Endodermal cell (in vitro differentiated cells): ENCODE measurements at regions not wholly inside any gene's neighbourhood (a gene's known extent, or its start where the extent isn't known, plus 50 kb on each side); places are given as distances from the start of the nearest gene placed in this dataset.
A peak's percentile ranks its signal among the peaks of the same experiment; 100 is the strongest.

Experiments used
- DNase-seq: peaks from one replicate; pipeline ENCODE4 v3.0.0-alpha.2; 2017
- H3K27ac ChIP-seq: 2 replicates; pipeline ENCODE4 v1.5.1; 2013; ENCODE audit warnings: mild to moderate bottlenecking, low read depth, low read length, moderate library complexity
- H3K27me3 ChIP-seq: 2 replicates; pipeline ENCODE4 v1.6.1; 2013; ENCODE audit warnings: mild to moderate bottlenecking, low read length, moderate library complexity; ENCODE audit not compliant: insufficient read depth, control insufficient read depth, poor library complexity, severe bottlenecking
- H3K36me3 ChIP-seq: 2 replicates; pipeline ENCODE4 v1.7.0; 2013; ENCODE audit warnings: mild to moderate bottlenecking, low read length, moderate library complexity; ENCODE audit not compliant: control insufficient read depth, insufficient read depth
- H3K4me1 ChIP-seq: one replicate; pipeline ENCODE4 v1.7.0; 2013; ENCODE audit warnings: low read length; ENCODE audit not compliant: control insufficient read depth, insufficient read depth
- H3K4me3 ChIP-seq: 2 replicates; pipeline ENCODE4 v1.5.1; 2013; ENCODE audit warnings: mild to moderate bottlenecking, low read length, moderate library complexity
- H3K9ac ChIP-seq: 2 replicates; pipeline ENCODE4 v1.6.1; 2013; ENCODE audit warnings: mild to moderate bottlenecking, low read length, moderate library complexity; ENCODE audit not compliant: poor library complexity, severe bottlenecking; ENCODE audit errors: extremely low read depth
- H3K9me3 ChIP-seq: 2 replicates; pipeline ENCODE4 v1.6.1; 2013; ENCODE audit warnings: mild to moderate bottlenecking, low read length, moderate library complexity; ENCODE audit not compliant: control insufficient read depth
- H3K27ac Mint-ChIP-seq: 2 replicates; pipeline ENCODE4 v1.8.0; 2020; ENCODE audit warnings: mixed read lengths
- H3K27me3 Mint-ChIP-seq: 2 replicates; pipeline ENCODE4 v1.8.0; 2021; ENCODE audit warnings: mild to moderate bottlenecking, mixed read lengths; ENCODE audit not compliant: insufficient read depth
- H3K36me3 Mint-ChIP-seq: 2 replicates; pipeline ENCODE4 v1.8.0; 2020; ENCODE audit warnings: low read depth, mixed read lengths
- H3K4me1 Mint-ChIP-seq: 2 replicates; pipeline ENCODE4 v1.8.0; 2020; ENCODE audit warnings: mixed read lengths
- H3K4me3 Mint-ChIP-seq: 2 replicates; pipeline ENCODE4 v1.8.0; 2020; ENCODE audit warnings: mild to moderate bottlenecking, moderate library complexity, mixed read lengths
- H3K9me3 Mint-ChIP-seq: 2 replicates; pipeline ENCODE4 v1.8.0; 2020; ENCODE audit warnings: mild to moderate bottlenecking, mixed read lengths
- WGBS, 2 experiments: methylation state at CpG; one replicate each; pipeline versions ENCODE4 v1.1.5 to v1.1.7; 2013; ENCODE audit warnings: missing lambda C conversion rate in 2 of 2, mixed read lengths in 1 of 2; ENCODE audit not compliant: insufficient coverage in 1 of 2, insufficient read length in 1 of 2; 5-methylcytosine and 5-hydroxymethylcytosine counted together
- TF ChIP-seq, protein P1 (sequence below): fragments of 200-600 bp; sonication (generic); conservative IDR thresholded peaks from 2 replicates; pipeline ENCODE4 v1.5.0; 2021; ENCODE audit warnings: antibody characterized with exemption, mild to moderate bottlenecking

DNA sequence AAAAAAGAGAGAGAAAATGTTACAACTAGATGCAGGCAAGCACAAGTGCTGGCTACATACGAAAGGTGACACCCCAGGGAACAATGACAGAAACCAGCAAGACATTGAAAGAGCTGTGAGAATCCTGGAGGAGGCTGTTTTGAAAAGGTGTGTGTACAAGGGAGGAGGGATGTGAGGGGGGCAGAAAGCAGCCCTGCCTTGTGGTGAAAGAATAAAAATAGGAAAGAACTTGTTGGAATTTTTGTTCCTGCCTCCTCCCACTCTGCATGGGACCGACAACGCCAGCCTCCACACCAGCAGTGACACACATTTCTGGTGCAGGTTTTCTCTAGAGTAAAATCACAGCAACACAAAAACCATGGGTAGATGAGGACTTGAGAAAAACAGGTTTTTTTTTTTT is 1258.6 kb downstream of the PCDH9 start:
- Histone ChIP-seq H3K36me3 (no peaks in the 10 kb centered on the region), H3K27me3 (no peaks in the 10 kb centered on the region), H3K4me1 (no peaks in the 10 kb centered on the region), H3K27ac (no peak overlapping the region), H3K9ac (no peak overlapping the region), H3K9me3 (no peaks in the 10 kb centered on the region), H3K4me3 (no peak overlapping the region)
- TF ChIP-seq, protein P1, sequence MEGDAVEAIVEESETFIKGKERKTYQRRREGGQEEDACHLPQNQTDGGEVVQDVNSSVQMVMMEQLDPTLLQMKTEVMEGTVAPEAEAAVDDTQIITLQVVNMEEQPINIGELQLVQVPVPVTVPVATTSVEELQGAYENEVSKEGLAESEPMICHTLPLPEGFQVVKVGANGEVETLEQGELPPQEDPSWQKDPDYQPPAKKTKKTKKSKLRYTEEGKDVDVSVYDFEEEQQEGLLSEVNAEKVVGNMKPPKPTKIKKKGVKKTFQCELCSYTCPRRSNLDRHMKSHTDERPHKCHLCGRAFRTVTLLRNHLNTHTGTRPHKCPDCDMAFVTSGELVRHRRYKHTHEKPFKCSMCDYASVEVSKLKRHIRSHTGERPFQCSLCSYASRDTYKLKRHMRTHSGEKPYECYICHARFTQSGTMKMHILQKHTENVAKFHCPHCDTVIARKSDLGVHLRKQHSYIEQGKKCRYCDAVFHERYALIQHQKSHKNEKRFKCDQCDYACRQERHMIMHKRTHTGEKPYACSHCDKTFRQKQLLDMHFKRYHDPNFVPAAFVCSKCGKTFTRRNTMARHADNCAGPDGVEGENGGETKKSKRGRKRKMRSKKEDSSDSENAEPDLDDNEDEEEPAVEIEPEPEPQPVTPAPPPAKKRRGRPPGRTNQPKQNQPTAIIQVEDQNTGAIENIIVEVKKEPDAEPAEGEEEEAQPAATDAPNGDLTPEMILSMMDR, result no peak
- peaks cover 11% of the 10 kb centered on the region for H3K9me3 Mint-ChIP-seq
- no peaks in the 10 kb centered on the region for H3K36me3 Mint-ChIP-seq
- H3K4me1 Mint-ChIP-seq, result no peaks in the 10 kb centered on the region
- WGBS, 2 experiments, result 43 to 61% methylated on average over 1 to 3 of the region's 3 CpGs
- no peak overlapping the region for H3K4me3 Mint-ChIP-seq
- no peaks in the 10 kb centered on the region for H3K27me3 Mint-ChIP-seq
- H3K27ac Mint-ChIP-seq, result no peak overlapping the region
- DNase-seq, result peak; percentile 69

DNA sequence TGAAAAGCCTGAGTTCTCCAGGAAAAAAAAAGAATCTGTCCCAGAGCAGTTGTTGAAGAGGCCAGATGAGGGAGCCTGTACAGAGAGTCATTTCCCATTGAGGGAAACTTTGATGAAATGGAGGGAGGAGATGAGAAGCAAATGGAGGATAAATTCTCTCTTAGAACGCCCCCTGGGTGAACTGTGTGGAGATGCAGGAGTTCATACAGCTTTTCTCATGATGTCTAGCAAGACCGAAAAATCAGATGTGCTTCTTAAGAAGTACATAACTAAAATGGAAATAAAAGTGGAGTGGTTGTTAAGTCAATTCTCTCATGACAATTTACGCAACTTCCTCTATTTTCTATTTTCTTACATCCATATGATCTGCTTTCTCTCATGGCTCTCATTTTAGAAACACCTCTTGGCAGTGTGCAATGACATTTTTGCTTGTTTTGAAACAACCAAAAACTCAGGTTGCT is 1263.1 kb downstream of the PCDH9 start:
- Histone ChIP-seq H3K27ac (no peak overlapping the region), H3K4me3 (no peak overlapping the region), H3K4me1 (no peaks in the 10 kb centered on the region), H3K9me3 (no peaks in the 10 kb centered on the region), H3K27me3 (no peaks in the 10 kb centered on the region), H3K36me3 (no peaks in the 10 kb centered on the region), H3K9ac (no peak overlapping the region)
- TF ChIP-seq, protein P1, result peak; percentile 88
- no peaks in the 10 kb centered on the region for H3K36me3 Mint-ChIP-seq
- no peak overlapping the region for H3K27ac Mint-ChIP-seq
- WGBS, 2 experiments, result 69 to 100% methylated on average over 1 to 3 of the region's 3 CpGs
- H3K27me3 Mint-ChIP-seq, result no peaks in the 10 kb centered on the region
- H3K9me3 Mint-ChIP-seq, result peaks cover 2% of the 10 kb centered on the region
- no peak overlapping the region for H3K4me3 Mint-ChIP-seq
- DNase-seq, result peak; percentile 66
- no peaks in the 10 kb centered on the region for H3K4me1 Mint-ChIP-seq

DNA sequence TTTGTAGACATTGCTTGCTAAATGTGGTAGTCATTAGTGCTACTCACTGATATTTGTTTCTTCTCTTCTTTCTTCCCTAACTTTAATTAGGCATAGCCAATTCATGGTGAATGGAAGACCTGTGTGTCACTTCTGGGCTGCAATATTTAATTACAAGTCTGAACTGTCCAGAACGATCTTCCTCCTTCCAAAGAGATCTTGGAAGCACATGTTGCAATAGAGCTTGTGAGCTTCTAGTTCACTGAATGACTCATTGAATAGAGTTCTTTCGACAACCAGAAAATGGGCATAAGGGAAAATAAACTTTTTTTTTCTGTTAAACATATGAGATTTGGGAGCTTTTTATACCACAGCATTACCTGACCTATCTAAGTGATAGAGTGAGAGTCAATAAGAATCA is 1264.6 kb downstream of the PCDH9 start:
- H3K36me3 ChIP-seq, result no peaks in the 10 kb centered on the region
- no peak overlapping the region for H3K4me3 Mint-ChIP-seq
- no peak overlapping the region for H3K27ac Mint-ChIP-seq
- H3K9me3 ChIP-seq, result no peaks in the 10 kb centered on the region
- DNase-seq, result no peak
- WGBS, 2 experiments, result 92 to 100% methylated on average over 1 to 2 of the region's 2 CpGs
- no peaks in the 10 kb centered on the region for H3K4me1 ChIP-seq
- H3K9me3 Mint-ChIP-seq, result peaks cover 2% of the 10 kb centered on the region
- no peaks in the 10 kb centered on the region for H3K27me3 Mint-ChIP-seq
- H3K27ac ChIP-seq, result no peak overlapping the region
- no peaks in the 10 kb centered on the region for H3K36me3 Mint-ChIP-seq
- H3K4me1 Mint-ChIP-seq, result no peaks in the 10 kb centered on the region
- no peaks in the 10 kb centered on the region for H3K27me3 ChIP-seq
- no peak overlapping the region for H3K4me3 ChIP-seq
- H3K9ac ChIP-seq, result no peak overlapping the region
- TF ChIP-seq, protein P1, result no peak
